ENCODE measurements at regions not wholly inside any gene's neighbourhood (a gene's known extent, or its start where the extent isn't known, plus 50 kb on each side); places are given as distances from the start of the nearest gene placed in this dataset.

- DNase-seq (ENCODE audit: low read depth), result no peak
- H3K4me3 ChIP-seq (ENCODE audit: low read depth, low read length), result no peak overlapping the region
- no peak for TF ChIP-seq CTCF (conservative IDR thresholded peaks at IDR 0.05; ENCODE audit: low read depth, low read length)
Measured at GRCh38 chr6:84447651-84448050, 220.2 kb upstream of the CEP162 start.

- no peak for TF ChIP-seq CTCF (conservative IDR thresholded peaks at IDR 0.05; ENCODE audit: low read depth, low read length)
- no peak overlapping the region for H3K4me3 ChIP-seq (ENCODE audit: low read depth, low read length)
- DNase-seq (ENCODE audit: low read depth), result no peak
Measured at GRCh38 chr6:84445068-84445467, 217.6 kb upstream of the CEP162 start.

GRCh38 chr6:84442208-84442607 lies 214.8 kb upstream of the CEP162 start:
- no peak for TF ChIP-seq CTCF (conservative IDR thresholded peaks at IDR 0.05; ENCODE audit: low read depth, low read length)
- no peak overlapping the region for H3K4me3 ChIP-seq (ENCODE audit: low read depth, low read length)
- no peak for DNase-seq (ENCODE audit: low read depth)

- DNase-seq (ENCODE audit: low read depth), result peak; percentile 71
- no peak overlapping the region for H3K4me3 ChIP-seq (ENCODE audit: low read depth, low read length)
- TF ChIP-seq CTCF (conservative IDR thresholded peaks at IDR 0.05; ENCODE audit: low read depth, low read length), result no peak
Measured at GRCh38 chr6:84441456-84441855, 214.0 kb upstream of the CEP162 start.

- H3K4me3 ChIP-seq (ENCODE audit: low read depth, low read length), result no peak overlapping the region
- no peak for TF ChIP-seq CTCF (conservative IDR thresholded peaks at IDR 0.05; ENCODE audit: low read depth, low read length)
- no peak for DNase-seq (ENCODE audit: low read depth)
Measured at GRCh38 chr6:84434550-84434949, 207.1 kb upstream of the CEP162 start.

GRCh38 chr6:84432619-84433018 lies 205.2 kb upstream of the CEP162 start:
- no peak overlapping the region for H3K4me3 ChIP-seq (ENCODE audit: low read depth, low read length)
- DNase-seq (ENCODE audit: low read depth), result peak; percentile 75
- TF ChIP-seq CTCF (conservative IDR thresholded peaks at IDR 0.05; ENCODE audit: low read depth, low read length), result no peak

GRCh38 chr6:84428300-84428907 lies 201.0 kb upstream of the CEP162 start:
- peak; percentile 85 for DNase-seq (ENCODE audit: low read depth)

More at GRCh38 chr6:84428300-84428907, 201.0 kb upstream of the CEP162 start:
- H3K4me3 ChIP-seq (ENCODE audit: low read depth, low read length), result no peak overlapping the region
- TF ChIP-seq CTCF (conservative IDR thresholded peaks at IDR 0.05; ENCODE audit: low read depth, low read length), result peak; percentile 97
